NB4 (cell line): ENCODE measurements at regions not wholly inside any gene's neighbourhood (a gene's known extent, or its start where the extent isn't known, plus 50 kb on each side); places are given as distances from the start of the nearest gene placed in this dataset.

ENCODE experiments used
- CTCF ChIP-seq: IDR thresholded peaks from one replicate; pipeline ENCODE4 v1.5.1; 2012; ENCODE audit warnings: low read depth, low read length
- MYC ChIP-seq: IDR thresholded peaks from 2 replicates; pipeline ENCODE4 v1.6.1; 2011; ENCODE audit warnings: low read depth, low read length
- POLR2A ChIP-seq: IDR thresholded peaks from 2 replicates; pipeline ENCODE4 v1.6.1; 2011; ENCODE audit warnings: mild to moderate bottlenecking; ENCODE audit not compliant: insufficient read length; ENCODE audit errors: extremely low read depth
- TF ChIP-seq, protein P1 (sequence below): IDR thresholded peaks from 2 replicates; pipeline ENCODE4 v1.6.1; 2011; ENCODE audit warnings: low read depth, low read length

DNA sequence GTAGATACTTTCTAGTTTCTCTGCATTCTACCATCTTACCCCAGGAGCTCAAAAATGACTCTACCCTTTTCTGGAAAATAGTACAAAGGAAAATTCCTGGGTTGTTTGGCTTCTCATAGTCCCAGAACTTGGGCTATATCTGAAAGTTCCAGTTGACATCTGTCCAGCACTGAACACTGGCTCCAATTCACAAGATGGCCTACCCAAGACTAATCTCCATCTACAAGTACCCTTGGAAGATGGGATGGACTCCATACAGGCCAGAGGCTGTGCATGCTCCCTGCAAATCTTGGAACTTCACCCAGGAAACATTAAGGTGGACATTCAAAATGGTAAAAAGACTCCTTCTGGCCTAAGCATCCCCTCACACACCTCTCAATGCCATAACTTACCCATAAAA is 427.1 kb downstream of the DTWD2 start:
- no peak for TF ChIP-seq CTCF
- TF ChIP-seq POLR2A = no peak
- TF ChIP-seq, protein P1, sequence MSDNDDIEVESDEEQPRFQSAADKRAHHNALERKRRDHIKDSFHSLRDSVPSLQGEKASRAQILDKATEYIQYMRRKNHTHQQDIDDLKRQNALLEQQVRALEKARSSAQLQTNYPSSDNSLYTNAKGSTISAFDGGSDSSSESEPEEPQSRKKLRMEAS = no peak
- no peak for TF ChIP-seq MYC
